HG03439 (cell line): ENCODE measurements at regions not wholly inside any gene's neighbourhood (a gene's known extent, or its start where the extent isn't known, plus 50 kb on each side); places are given as distances from the start of the nearest gene placed in this dataset.
"Not testable (repeated sequence)": the region's sequence is repeated elsewhere in the genome, so short reads cannot be mapped to it uniquely, and the experiment has no call there.

ENCODE experiments used
- ATAC-seq: cut with Tn5 transposase; IDR thresholded peaks from one replicate; pipeline ENCODE4 v1.9.1; 2021; ENCODE audit warnings: mild to moderate bottlenecking, moderate library complexity; ENCODE audit not compliant: unreplicated experiment

DNA sequence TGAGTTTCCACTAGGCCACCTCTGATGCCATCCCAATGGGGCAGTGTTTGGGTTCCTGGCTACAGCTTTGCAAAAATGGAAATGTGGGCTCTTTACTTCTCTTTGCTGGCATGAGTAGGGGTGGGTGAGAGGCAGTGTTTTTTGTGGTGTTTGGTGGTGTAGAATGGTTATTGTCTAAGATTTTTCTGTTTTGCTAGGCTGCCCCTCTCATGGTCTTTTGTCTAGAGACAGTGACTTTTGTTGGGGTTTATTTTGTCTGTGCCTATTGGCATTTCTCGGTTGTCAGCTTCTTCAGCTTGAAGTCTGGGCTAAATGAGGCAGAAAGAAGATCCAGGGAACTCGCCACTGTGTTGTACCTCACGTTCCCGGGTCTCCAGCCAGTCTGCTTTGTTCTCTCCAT is 112.1 kb downstream of the CENPF start:
- no peak for ATAC-seq

DNA sequence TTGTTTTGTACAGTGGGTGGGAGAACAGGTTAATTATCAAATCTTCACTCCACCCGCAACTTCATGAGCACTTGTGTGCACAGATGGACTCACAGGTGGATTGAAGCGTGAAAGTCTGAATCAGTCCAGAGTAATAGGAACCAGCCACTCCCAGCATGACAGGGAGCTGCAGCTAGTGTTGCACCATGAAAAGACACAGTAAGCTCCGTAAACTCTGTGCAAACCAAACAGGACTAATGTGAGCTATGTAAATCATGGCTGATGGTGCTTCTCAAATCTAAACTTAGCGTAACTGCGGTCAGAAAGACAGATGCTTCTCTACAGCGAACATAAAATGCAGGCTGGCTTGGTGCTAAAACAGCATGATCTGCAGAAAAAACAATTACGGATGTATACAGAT is 114.4 kb downstream of the CENPF start:
- ATAC-seq: no peak

DNA sequence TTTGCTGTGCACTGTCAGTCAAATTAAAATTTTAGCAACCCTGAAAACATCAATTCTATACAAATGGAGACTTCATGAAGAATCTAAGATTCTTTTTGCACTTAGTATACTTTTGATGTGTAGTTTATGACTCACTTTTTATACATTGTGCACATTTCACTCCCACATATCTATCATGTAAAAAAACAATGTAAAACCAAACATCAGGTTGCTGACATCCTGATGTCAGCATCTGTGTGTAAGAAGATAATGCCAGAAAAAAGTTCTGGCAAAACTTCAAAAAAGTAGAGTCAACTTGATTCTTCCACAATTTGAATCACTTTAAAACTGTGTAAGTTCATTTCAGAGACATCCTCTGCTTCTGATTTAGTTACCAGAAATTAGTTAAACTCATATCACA is 115.7 kb downstream of the CENPF start:
- ATAC-seq: no peak

DNA sequence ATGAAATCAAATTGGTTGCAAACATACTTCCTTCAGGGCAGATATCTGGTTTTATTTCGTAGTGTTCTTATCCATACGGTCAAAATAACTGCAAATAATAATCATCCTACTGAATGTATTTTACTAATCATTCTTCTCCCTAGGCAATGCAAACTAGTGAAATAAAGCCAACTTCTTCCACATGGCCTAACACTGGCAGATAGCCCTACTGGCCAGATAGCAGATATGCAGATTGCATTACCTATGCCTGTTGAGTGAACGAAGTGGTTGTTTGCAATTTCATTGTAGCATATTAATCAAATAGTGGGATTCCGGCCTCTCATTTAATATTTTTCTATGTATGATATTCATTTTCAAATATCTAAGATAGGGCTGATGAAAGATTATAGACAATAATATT is 116.2 kb downstream of the CENPF start:
- no peak for ATAC-seq

DNA sequence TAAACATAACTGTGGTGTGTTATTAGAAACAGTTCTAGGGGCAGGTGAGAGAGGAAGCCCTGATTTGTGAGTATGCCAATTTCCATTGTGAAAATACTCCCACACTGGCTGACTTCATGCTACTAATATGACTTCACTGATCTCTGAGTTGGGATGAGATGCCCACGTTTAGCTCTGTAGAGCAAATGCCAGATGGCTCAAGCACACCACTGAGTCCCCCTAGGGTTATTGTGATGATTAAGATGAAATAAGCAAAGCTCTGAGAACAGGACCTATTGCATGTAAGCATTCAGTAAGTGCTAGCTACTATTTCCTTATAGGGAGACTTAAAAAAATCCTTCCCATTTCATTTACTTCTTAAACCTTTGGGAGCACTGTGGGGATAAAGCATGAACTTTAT is 117.6 kb downstream of the CENPF start:
- no peak for ATAC-seq

DNA sequence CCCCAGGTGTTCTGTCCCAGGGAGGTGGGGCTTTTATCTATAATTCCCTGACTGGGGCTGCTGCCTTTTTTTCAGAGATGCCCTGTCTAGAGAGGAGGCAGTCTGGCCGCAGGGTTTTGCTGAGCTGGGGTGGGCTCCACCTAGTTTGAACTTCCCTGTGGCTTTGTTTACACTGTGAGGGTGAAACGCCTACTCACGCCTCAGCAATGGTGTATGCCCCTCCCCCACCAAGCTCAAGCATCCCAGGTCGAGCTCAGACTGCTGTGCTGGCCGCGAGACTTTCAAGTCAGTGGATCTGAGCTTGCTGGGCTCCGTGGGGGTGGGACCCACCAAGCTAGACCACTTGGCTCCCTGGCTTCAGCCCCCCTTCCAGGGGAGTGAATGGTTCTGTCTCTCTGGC is 124.3 kb downstream of the CENPF start:
- no peak for ATAC-seq

DNA sequence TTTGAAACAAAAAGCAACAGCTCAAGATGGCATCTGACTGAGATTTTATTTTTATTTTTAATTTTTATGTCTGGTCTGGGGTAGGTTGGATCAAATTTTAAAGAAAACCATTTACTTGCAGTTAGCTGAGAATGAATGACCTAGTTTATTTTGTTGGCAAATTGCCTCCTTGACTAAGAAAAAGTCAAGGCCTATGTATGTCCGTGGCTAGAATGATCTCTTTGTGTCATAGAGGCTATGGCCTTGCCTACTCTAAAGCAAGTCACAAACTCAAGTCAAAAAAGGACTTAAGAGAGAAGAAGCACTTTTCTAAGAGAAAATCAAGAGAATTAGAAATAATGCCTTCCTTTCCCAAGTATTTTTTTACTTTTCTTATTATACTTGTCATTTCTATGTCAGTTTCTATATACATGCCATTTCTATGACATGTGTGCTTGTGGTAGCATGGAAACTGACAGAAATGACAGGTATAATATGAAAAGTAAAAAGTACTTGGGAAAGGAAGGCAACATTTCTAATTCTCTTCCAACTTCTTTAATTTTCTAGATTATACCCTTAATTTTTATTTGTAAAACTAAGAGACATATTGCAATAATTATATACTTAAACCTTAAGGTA is 136.7 kb downstream of the CENPF start:
- no peak for ATAC-seq

DNA sequence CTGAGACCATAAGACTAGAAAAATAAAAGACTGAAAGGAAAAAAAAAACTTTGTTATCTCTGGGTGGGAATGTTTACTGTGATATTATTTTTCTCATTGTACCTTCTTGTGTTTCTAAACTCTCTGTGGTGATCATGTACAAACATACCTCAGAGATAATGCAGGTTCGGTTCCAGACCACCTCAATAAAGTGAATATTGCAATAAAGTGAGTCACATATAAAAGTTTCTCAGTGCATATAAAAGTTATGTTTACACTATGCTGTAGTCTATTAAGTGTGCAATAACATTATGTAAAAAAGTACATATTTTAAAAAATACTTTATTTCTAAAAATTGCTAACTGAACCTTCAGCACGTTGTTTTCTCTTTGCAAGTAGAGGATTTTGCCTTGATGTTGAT is 137.5 kb downstream of the CENPF start:
- no peak for ATAC-seq

DNA sequence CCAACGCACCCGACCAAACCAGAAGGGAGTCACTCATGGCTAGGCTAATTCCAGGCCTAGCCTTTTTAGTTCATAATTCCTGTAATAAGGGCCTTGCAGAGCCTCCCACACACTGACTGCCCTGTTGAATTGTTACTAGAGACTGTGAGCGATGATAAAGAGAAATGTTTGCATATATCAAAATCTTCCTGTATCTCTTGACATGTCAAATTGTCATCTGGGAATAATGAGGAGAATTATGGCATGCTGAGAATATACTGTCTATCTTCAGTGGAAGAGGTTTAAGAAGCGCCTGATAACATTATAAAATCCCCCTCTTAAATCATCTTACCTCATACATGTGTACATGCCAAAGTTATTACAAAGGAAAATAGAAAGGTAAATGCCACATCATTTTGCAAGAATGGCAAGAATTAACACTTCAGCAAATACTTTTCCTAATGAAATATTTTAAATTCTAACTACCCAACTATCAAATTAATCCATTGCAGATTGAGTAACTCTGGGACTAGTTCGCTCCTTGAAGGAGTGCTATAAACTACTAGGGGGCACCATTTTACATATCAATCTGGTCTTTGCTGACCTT is 144.1 kb downstream of the CENPF start:
- ATAC-seq: no peak

DNA sequence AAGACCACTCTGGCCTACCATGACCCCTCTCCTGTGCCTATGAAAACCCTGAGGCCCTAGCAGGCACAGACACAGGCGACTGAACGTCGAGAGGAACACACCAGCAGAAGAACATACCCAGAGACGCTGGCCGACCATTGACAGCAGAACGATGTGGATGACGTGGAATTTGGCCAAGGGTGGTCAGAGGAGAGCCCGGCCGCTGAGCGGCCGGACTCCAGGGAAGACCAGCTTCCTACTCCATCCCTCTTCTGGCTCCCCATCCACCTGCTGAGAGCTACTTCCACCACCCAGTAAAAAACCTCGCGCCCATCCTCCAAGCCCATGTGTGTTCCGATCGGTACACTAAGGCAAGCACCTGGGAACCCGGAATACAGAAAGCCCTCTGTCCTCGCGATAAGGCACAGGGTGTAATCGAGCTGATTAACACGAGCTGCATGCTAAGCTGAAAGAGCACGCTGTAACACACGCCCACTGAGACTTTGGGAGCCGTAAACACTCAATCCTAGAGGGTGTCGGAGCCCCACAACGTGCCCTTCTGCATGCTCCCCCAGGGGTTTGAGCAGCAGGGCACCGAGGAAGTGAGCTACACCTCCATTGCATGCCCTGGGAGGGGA is 150.3 kb downstream of the CENPF start:
- ATAC-seq: no peak

DNA sequence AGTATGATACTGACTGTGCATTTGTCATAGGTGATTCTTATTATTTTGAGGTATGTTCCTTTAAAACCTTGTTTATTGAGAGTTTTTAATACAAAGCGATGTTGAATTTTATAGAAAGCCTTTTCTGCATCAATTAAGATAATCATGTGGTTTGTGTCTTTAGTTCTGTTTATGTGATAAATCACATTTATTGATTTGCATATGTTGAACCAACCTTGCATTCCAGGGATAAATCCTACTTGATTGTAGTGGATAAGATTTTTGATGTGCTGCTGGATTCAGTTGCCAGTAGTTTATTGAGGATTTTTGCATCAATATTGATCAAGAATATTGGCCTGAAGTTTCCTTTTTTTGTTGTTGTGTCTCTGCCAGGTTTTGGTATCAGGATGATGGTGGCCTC is 158.0 kb downstream of the CENPF start:
- no peak for ATAC-seq

DNA sequence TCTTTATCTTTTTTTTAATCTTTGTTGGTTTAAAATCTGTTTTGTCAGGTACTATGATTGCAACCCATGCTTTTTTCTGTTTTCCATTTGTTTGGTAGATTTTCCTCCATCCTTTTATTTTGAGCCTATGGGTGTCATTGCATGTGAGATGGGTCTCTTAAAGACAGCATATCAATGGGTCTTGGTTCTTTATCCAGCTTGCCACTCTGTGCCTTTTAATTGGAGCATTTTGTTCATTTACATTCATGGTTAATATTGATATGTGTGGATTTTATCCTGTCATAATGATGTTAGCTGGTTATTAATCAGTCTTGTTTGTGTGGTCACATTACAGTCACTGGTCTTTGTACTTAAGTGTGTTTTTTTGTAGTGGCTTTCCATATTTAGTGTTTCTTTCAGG is 159.9 kb downstream of the CENPF start:
- no peak for ATAC-seq

DNA sequence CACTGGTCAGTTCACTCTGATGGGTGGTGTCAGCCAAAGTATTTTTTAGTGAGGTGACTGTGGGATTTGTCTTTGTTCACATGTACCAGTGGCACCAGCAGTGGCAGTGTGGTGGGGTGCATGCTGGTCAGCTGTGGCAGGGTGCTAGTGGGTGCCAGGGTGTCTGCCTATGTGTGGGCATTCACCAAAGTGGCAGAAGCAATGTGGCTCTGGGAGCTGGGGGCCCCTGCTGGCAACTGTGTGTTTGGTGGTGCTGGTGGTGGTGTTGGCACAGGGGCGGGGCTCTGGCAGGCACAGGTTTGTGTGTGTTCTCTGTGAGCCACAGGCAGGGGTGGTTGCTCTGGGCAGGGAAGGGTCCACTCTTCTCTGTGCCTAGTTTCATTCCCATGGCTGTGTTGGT is 161.5 kb downstream of the CENPF start:
- no peak for ATAC-seq

DNA sequence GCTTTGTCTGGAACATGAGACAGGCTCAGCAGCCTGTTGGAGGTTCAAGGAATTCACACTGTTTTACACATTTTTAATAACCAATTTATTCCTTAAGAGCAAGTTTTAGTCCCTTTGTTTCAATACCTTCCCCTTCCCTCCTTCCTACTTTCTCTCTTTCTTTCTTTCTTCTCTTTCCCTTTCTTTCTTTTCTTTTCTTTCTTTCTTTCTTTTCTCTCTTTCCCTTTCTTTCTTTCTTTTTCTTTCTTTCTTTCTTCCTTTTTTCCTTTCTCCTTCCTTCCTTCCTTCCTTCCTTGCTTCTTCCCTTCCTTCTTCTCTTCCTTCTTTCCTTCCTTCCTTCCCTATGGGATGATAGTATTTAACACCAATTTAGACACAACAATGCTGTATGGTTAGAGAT is 164.2 kb downstream of the CENPF start:
- ATAC-seq: no peak

DNA sequence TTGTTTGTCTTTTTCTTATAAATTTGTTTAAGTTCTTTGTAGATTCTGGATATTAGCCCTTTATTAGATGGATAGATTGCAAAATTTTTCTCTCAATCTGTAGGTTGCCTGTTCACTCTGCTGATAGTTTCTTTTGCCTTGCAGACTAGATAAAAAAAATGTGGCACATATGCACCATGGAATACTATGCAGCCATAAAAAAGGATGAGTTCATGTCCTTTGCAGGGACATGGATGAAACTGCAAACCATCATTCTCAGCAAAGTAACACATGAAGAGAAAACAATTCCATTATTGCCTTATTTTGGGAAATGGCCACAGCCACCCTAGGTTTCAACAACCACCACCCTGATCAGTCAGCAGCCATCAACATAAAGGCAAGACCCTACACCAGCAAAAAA is 166.7 kb downstream of the CENPF start:
- ATAC-seq: not testable (repeated sequence)

DNA sequence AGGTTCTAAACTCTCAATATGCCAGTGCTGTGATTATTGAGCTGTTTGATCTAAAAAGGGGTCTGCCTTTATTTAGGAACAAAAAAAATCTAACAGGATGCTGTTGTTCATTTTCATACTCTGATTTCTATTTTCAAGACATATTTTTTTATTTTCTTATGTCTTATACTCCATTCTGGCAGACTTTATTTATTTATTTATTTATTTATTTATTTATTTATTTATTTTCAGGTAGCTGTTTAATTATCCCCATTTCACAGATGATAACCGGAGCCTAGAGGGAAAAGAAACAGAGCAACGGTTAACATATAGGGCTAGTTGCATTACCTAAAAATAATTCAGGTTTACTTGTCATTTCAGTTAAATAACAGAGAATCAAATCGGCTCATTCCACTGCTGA is 174.4 kb downstream of the CENPF start:
- no peak for ATAC-seq

DNA sequence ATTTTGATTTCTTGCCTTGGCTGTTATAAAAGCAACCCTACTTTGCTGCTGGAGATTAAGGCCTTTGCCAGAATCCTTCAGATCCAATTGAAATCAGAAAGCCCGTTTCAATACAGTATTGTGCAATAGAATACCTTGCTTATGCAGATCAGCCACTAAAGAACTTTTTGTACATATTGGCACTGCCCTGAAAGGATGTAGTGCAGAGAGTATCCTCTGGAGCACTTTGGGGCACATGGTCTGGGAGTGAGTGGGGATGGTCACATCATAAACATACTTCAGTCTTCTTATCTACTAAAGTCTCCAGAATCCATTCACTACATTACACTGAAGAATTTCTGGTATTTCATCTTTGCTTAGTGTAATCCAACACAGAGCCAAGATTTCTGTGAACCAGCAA is 189.0 kb downstream of the CENPF start:
- no peak for ATAC-seq

DNA sequence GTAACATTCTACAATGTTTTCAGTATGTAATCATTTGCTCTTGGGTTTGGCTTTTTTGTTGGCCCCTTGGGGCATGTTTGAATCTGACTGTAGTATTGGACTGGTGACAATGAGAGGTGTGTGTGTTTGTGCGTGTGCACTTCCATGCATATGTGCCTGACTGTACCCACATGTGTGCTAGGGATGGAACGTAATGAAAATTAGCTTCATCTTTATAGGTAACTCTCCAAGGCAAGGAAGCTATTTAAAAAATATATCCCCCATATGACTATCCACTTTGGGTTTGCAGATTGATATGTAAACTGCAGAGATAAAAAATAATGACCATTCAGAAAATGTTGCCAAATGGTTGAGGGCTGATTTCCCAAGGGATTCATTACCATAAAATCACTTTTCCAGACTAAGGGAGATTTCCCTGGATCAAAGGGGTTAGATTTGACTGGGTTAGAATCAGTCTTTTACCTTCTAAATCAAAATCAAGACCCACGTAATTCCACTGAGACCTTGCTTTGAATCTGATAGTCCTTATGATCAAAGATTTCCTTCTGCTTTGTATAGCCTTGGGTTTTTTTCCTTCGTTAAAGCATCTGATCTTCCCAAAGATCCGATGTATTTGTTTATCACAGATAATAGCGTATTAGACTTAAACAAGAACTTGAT is 189.7 kb downstream of the CENPF start:
- ATAC-seq: no peak

DNA sequence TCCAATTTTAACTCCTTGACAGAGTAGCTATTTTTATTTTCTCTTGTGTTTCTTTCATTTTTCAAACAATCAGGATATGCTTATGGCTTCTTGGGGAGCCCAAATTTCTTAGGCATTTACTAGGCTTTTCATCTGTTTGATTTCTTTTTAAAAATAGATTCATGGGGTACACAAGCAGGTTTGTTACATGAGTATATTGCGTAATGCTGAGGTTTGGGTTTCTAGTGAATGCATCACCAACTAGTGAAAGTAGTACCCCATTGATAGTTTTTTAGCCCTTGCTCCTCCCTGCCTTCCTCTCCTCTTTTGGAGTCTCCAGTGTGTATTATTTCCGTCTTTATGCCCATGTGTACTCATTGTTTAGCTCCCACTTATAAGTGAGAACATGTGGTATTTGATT is 190.7 kb downstream of the CENPF start:
- no peak for ATAC-seq

DNA sequence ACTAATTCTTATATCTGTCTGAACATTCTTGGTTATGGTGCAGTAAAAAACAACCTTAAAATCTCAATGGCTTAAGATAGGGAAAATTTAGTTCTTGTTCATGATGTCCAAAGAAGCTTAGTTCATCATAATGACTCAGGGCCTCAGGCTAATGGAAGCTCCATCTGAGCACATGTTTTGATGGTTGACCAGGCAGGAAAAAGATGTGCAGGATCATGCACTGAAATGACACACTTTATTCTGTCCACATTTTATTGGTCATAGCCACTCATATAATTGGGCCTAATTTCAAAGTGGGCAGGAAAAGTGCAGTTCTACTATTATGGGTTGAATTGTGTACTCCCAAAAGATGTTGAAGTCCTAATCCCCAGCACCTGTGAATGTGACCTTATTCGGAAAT is 198.2 kb downstream of the CENPF start:
- ATAC-seq: no peak

DNA sequence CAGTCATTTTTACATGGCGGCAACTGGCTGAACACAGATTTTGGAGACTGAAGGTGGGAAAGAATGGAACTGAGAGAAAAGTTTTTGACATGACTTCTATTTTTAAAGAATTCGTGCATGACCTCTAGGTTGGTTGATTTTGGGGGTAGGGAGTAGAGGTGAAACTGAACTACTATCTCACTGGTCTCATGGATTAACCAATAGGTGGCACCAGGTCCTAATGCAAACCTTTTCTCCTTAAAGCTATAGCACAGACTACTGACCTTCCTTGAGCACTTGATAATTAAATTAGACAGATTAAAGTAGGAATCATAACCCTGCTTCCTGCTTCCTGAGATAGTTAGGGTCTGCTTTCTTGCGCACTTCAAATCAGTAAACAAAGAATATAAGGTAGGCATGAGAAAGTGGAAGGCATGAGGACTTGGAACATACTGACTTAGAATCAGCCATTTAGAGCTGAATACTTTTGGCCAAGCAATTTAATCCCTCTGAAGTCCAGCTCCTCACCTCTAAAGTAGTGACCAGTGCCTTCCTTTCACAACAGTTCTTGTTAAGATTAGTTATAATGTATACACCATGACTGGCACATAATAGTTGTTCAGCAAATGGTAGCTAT is 206.0 kb downstream of the CENPF start:
- no peak for ATAC-seq

DNA sequence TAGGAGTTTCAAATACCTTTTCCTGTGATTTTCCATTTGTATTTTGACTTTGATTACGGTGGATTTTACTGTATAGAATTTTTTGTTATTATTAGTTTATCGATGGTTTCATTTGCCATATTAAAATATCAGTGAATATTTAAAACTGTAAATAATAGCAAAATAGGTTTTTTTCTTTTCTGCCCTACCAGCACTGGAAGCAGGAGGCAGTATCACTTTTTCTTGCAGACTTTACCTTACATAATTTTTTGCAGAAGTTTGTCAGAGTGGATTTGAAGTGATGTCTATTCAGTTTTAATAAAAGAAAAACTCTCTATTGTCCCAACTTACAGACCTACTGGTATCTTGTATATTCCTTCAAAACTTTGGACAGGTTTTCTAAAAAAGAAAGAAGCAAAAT is 213.6 kb downstream of the CENPF start:
- ATAC-seq: no peak
